ENCODE measurements at regions not wholly inside any gene's neighbourhood (a gene's known extent, or its start where the extent isn't known, plus 50 kb on each side); places are given as distances from the start of the nearest gene placed in this dataset.

DNA sequence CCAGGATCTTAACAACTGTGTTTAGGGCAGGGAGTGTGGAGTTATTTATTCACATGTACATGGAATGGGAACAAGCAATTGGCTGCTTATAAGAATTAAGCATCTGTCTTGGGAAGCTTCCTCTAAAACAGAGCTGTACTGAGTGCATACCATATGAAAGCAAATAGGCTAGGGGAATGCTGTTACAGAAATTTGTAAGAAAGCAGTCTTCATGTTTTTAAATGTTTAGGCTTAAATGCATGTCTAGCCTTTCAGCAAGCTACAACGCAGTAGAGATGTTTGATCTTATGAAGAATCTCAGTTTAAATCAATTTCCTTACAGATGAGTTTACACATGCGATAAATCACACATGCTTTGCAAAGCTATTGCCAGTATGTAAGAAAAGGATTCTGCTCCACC, 123.1 kb upstream of the MID1 start:
- TF ChIP-seq CTCF (IDR thresholded peaks at IDR 0.05; ENCODE audit: insufficient read depth, low read depth, low read length, missing control alignments), result no peak
- no peak for DNase-seq (ENCODE audit: low read depth)

DNA sequence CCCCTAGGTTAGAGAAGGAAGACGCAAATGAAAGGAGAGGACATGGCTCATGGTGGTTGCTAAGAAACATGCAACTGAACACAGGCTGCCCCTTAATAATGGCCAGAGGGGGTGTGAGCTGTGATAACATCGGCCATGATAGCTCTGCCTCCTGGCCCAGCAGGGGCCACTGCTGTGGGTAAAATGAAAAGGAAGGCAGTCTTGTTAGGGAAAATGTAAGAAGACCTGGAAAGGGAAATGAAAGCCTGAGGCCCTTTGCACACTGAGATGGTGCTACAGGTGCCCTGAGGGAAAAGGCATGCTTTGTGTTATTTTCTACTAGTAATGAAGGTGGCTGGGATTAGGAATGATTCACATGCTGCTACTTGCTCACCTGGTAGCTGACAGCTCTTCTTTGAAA, 123.6 kb upstream of the MID1 start:
- DNase-seq (ENCODE audit: low read depth), result no peak
- no peak for TF ChIP-seq CTCF (IDR thresholded peaks at IDR 0.05; ENCODE audit: insufficient read depth, low read depth, low read length, missing control alignments)
- H3K4me3 ChIP-seq (ENCODE audit: low read depth, low read length), result no peak overlapping the region

More for the DNA sequence above, 123.1 kb upstream of the MID1 start:
- H3K4me3 ChIP-seq (ENCODE audit: low read depth, low read length), result no peak overlapping the region

DNA sequence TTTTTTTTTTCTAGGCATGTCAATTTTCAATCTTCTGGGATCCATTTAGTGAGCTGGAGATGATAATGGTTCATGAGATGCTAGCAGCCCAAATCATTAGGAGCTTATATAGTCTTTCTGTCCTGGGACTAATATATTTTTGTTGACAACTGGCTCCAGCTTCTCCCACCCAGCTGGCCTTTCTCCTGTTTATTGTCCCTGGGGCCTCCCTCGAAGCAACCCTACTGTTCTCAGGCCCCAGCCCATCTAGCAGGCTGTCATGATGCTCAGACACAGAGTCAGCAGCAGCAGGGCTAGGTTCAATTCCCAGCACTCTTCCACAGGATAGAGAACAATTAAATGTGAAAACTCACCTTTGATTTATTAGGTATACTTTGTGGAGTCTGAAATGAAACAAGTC, 127.6 kb upstream of the MID1 start:
- TF ChIP-seq CTCF (IDR thresholded peaks at IDR 0.05; ENCODE audit: insufficient read depth, low read depth, low read length, missing control alignments), result no peak
- no peak overlapping the region for H3K4me3 ChIP-seq (ENCODE audit: low read depth, low read length)
- DNase-seq (ENCODE audit: low read depth), result no peak

DNA sequence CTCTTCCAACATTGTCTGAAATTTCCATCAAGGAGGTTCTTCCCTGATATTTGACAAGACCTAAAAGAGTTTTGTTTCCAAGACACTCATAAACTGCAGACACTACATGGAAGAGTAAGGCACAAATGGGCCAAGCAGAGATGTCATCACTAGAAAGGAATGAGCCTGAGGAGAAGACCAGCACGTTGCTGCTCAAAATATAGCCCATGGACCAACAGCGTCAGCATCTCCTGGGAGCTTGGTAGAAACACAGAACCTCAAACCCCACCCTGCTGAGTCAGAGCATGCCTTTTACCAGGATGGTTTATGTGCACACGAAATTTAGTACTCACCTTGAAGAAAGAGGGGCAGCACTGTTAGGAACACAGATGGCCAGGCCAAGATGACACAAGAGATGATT, 128.7 kb upstream of the MID1 start:
- TF ChIP-seq CTCF (IDR thresholded peaks at IDR 0.05; ENCODE audit: insufficient read depth, low read depth, low read length, missing control alignments), result no peak
- DNase-seq (ENCODE audit: low read depth), result no peak
- H3K4me3 ChIP-seq (ENCODE audit: low read depth, low read length), result no peak overlapping the region

- H3K4me3 ChIP-seq (ENCODE audit: low read depth, low read length), result no peak overlapping the region
- DNase-seq (ENCODE audit: low read depth), result no peak
- TF ChIP-seq CTCF (IDR thresholded peaks at IDR 0.05; ENCODE audit: insufficient read depth, low read depth, low read length, missing control alignments), result no peak
Measured at GRCh38 chrX:10750581-10750980, 130.2 kb upstream of the MID1 start.

- no peak for TF ChIP-seq CTCF (IDR thresholded peaks at IDR 0.05; ENCODE audit: insufficient read depth, low read depth, low read length, missing control alignments)
- no peak for DNase-seq (ENCODE audit: low read depth)
- no peak overlapping the region for H3K4me3 ChIP-seq (ENCODE audit: low read depth, low read length)
Measured at GRCh38 chrX:10753116-10753515, 132.7 kb upstream of the MID1 start.

DNA sequence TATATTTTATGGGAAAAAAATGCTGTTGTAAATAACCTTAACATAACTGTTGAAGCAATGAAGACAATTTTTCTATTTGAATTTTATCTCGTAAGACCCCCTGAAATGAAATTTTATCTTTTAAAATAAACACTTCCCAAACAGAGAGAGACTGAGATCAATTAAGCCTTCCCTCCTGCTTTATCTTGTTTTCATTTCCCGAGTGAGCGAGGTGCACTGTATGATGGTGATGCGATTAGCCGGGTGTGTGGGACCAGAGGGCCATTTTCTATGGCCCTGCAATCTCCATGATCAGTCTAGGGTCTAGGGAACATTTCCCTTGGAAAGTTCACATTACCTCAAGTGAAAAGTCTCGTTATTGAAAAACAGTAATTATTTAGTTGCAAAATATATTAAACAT, 134.1 kb upstream of the MID1 start:
- no peak for TF ChIP-seq CTCF (IDR thresholded peaks at IDR 0.05; ENCODE audit: insufficient read depth, low read depth, low read length, missing control alignments)
- H3K4me3 ChIP-seq (ENCODE audit: low read depth, low read length), result no peak overlapping the region
- DNase-seq (ENCODE audit: low read depth), result no peak

Measured in GM12865 (cell line).